GM12878 (cell line): ENCODE measurements at regions not wholly inside any gene's neighbourhood (a gene's known extent, or its start where the extent isn't known, plus 50 kb on each side); places are given as distances from the start of the nearest gene placed in this dataset.

Source experiments
- ATAC-seq: fragments of 200-7000 bp; cut with Tn5 transposase; 3 replicates; pipeline ENCODE4 v1.9.1; 2020; ENCODE audit warnings: mild to moderate bottlenecking, moderate library complexity
- BruUV-seq: library from RNA; stranded (reverse); fragments of 400-500 nt; replicated peaks from 2 replicates; lab custom pipeline; 2021; lab: Mats Ljungman, UMichigan
- CTCF ChIA-PET: fragments of 300-600 bp; sonication (Branson Sonifier 250); formaldehyde crosslinking; extraction: SDS; loops from one replicate; lab custom pipeline; 2021; ENCODE audit warnings: inconsistent platforms; lab: Yijun Ruan, JAX
- POLR2A ChIA-PET: fragments of 350-600 bp; formaldehyde crosslinking; extraction: SDS; loops from one replicate; lab custom pipeline; 2021; ENCODE audit warnings: inconsistent platforms; lab: Charles Lee
- RAD21 ChIA-PET: fragments of 300-600 bp; sonication (Branson Sonifier 250); formaldehyde crosslinking; loops from one replicate; lab custom pipeline; 2023; ENCODE audit warnings: antibody characterized with exemption; ENCODE audit not compliant: unreplicated experiment; lab: Charles Lee
- SMC1A ChIA-PET: fragments of 300-600 bp; sonication (Branson Sonifier 250); formaldehyde crosslinking; loops from one replicate; lab custom pipeline; 2023; ENCODE audit not compliant: unreplicated experiment, uncharacterized antibody; lab: Charles Lee
- DNase-seq: peaks from one replicate; pipeline ENCODE4 v3.0.0-alpha.2; 2011; ENCODE audit warnings: low read depth, low spot score
- FAIRE-seq: peaks from 3 replicates; lab custom pipeline; 2011; peaks lifted over from hg19 to GRCh38; lab: Jason Lieb, UNC
- H2AFZ ChIP-seq: 2 replicates; pipeline ENCODE4 v1.6.0; 2011; ENCODE audit warnings: low read depth, low read length, control low read depth; ENCODE audit not compliant: control insufficient read depth
- H3K27ac ChIP-seq: 2 replicates; pipeline ENCODE4 v1.5.1; 2011; ENCODE audit warnings: control low read depth; ENCODE audit not compliant: control insufficient read depth, insufficient read depth
- H3K27me3 ChIP-seq, 2 experiments: replicated peaks in 1 of 2; 2 replicates each; pipeline versions ENCODE4 v1.6.0 to v1.6.1; 2011; ENCODE audit warnings: low read length in 1 of 2; ENCODE audit not compliant: control insufficient read depth in 2 of 2, insufficient read depth in 2 of 2
- H3K36me3 ChIP-seq, 2 experiments: 2 replicates each; pipeline ENCODE4 v1.5.1; 2011; ENCODE audit warnings: low read length in 1 of 2; ENCODE audit not compliant: control insufficient read depth in 2 of 2, insufficient read depth in 2 of 2
- H3K4me1 ChIP-seq: 2 replicates; pipeline ENCODE4 v1.6.1; 2011; ENCODE audit warnings: mild to moderate bottlenecking, low read length, moderate library complexity, mixed read lengths; ENCODE audit not compliant: control insufficient read depth, insufficient read depth
- H3K4me2 ChIP-seq: 2 replicates; pipeline ENCODE4 v1.6.0; 2011; ENCODE audit warnings: control low read depth; ENCODE audit not compliant: control insufficient read depth, insufficient read depth
- H3K4me3 ChIP-seq: fragments of 200-600 bp; sonication (generic); 2 replicates; pipeline ENCODE4 v1.5.1; 2016
- H3K79me2 ChIP-seq: 2 replicates; pipeline ENCODE4 v1.6.0; 2011; ENCODE audit warnings: low read length; ENCODE audit not compliant: control insufficient read depth, insufficient read depth
- H3K9ac ChIP-seq: 2 replicates; pipeline ENCODE4 v1.8.0; 2011; ENCODE audit warnings: low read length, control low read depth, mixed read lengths; ENCODE audit not compliant: control insufficient read depth, insufficient read depth
- H3K9me3 ChIP-seq: replicated peaks from 3 replicates; pipeline ENCODE4 v1.5.1; 2011; ENCODE audit warnings: mild to moderate bottlenecking, low read length; ENCODE audit not compliant: control insufficient read depth, insufficient read depth
- H4K20me1 ChIP-seq: 2 replicates; pipeline ENCODE4 v1.6.0; 2011; ENCODE audit not compliant: control insufficient read depth, insufficient read depth
- BHLHE40 ChIP-seq, 2 experiments: fragments of 450-650 bp in 1 of 2; IDR thresholded peaks; 2 replicates each; pipeline ENCODE4 v1.6.1; 2011 to 2017; ENCODE audit warnings: low read depth in 2 of 2, borderline replicate concordance in 1 of 2, improper control_type of control experiment in 1 of 2, low read length in 1 of 2, mild to moderate bottlenecking in 1 of 2
- DPF2 ChIP-seq: fragments of 450-650 bp; IDR thresholded peaks from 2 replicates; pipeline ENCODE4 v1.6.1; 2017; ENCODE audit warnings: mild to moderate bottlenecking
- FOXK2 ChIP-seq: fragments of 450-650 bp; IDR thresholded peaks from 2 replicates; pipeline ENCODE4 v1.6.1; 2017; ENCODE audit warnings: mild to moderate bottlenecking, moderate library complexity
- NFYA ChIP-seq: IDR thresholded peaks from 2 replicates; pipeline ENCODE4 v1.6.1; 2011; ENCODE audit warnings: low read depth, mild to moderate bottlenecking, low read length, improper control_type of control experiment, borderline replicate concordance
- NRF1 ChIP-seq: conservative IDR thresholded peaks from 2 replicates; pipeline ENCODE4 v1.6.1; 2011; ENCODE audit warnings: mild to moderate bottlenecking, low read depth, low read length, improper control_type of control experiment
- RAD51 ChIP-seq: fragments of 450-650 bp; IDR thresholded peaks from 2 replicates; pipeline ENCODE4 v1.6.1; 2016; ENCODE audit warnings: moderate library complexity, mild to moderate bottlenecking, inconsistent platforms
- RUNX3 ChIP-seq: IDR thresholded peaks from 2 replicates; pipeline ENCODE4 v1.6.1; 2012; ENCODE audit warnings: low read length, inconsistent platforms
- TBL1XR1 ChIP-seq: IDR thresholded peaks from 2 replicates; pipeline ENCODE4 v1.6.1; 2012; ENCODE audit warnings: low read depth, low read length, improper control_type of control experiment
- WGBS: methylation state at CpG from one replicate; pipeline ENCODE4 v1.1.6; 2016; ENCODE audit warnings: low lambda C conversion rate; ENCODE audit not compliant: insufficient replicate concordance, insufficient coverage; ENCODE audit errors: missing lambda C conversion rate; 5-methylcytosine and 5-hydroxymethylcytosine counted together
- in situ Hi-C: fragments of 300-500 bp; cut with MboI; formaldehyde crosslinking; loops from 9 replicates; pipeline ENCODE4 v1.14.3; 2018; ENCODE audit warnings: mixed read lengths
- intact Hi-C: fragments of 100-400 bp; cut with micrococcal nuclease; formaldehyde crosslinking; loops from one replicate; pipeline ENCODE4 v1.14.2; 2022; ENCODE audit not compliant: unreplicated experiment
- TF ChIP-seq, protein P1 (sequence below): fragments of 450-650 bp; IDR thresholded peaks from 2 replicates; pipeline ENCODE4 v1.6.1; 2017; ENCODE audit warnings: mild to moderate bottlenecking, moderate library complexity
- TF ChIP-seq, protein P2 (sequence below): fragments of 450-650 bp; formaldehyde crosslinking; IDR thresholded peaks from 2 replicates; pipeline ENCODE4 v1.4.0; 2020; ENCODE audit warnings: mild to moderate bottlenecking, moderate library complexity
- TF ChIP-seq, protein P3 (sequence below): IDR thresholded peaks from 2 replicates; pipeline ENCODE4 v1.6.1; 2011; ENCODE audit warnings: low read depth, mild to moderate bottlenecking, low read length, moderate library complexity, borderline replicate concordance; ENCODE audit errors: extremely low read depth
- TF ChIP-seq, protein P4 (sequence below): fragments of 450-650 bp; conservative IDR thresholded peaks from 2 replicates; pipeline ENCODE4 v1.6.1; 2017; ENCODE audit warnings: mild to moderate bottlenecking, moderate library complexity

DNA sequence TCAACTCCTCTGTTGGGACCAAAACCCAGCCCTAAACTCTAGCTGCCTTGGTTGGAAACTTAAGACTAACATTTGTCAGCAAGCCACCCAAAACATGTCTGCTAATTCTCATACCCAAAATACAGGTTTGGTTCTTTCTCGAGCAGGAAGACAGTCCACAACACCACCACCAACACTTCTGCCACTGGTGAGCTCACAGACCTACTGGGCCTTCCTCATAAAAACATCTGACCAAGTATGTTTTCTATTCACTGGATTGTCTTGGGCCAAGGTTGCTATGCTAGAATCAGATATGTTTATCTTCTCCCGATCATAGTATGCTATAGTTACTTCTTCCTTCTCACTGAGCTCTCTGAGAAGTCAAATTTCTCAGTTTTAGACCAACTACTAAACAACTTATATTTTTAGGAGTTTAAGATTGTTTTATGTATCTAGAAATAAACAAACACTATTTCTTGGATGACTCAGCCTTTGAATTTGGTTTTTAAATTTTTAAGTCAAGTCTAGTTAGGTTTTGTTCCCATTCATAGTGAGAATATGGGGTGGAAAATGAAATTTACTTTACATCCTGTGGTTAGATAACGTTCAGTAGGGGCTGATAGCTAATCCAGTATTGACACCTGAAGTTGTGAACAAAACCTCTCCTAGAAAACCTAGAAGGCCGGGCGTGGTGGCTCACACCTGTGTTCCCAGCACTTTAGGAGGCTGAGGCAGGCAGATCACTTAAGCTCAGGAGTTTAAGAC lies 360.5 kb downstream of the RSL24D1 start (continued):
- TF ChIP-seq, protein P1, sequence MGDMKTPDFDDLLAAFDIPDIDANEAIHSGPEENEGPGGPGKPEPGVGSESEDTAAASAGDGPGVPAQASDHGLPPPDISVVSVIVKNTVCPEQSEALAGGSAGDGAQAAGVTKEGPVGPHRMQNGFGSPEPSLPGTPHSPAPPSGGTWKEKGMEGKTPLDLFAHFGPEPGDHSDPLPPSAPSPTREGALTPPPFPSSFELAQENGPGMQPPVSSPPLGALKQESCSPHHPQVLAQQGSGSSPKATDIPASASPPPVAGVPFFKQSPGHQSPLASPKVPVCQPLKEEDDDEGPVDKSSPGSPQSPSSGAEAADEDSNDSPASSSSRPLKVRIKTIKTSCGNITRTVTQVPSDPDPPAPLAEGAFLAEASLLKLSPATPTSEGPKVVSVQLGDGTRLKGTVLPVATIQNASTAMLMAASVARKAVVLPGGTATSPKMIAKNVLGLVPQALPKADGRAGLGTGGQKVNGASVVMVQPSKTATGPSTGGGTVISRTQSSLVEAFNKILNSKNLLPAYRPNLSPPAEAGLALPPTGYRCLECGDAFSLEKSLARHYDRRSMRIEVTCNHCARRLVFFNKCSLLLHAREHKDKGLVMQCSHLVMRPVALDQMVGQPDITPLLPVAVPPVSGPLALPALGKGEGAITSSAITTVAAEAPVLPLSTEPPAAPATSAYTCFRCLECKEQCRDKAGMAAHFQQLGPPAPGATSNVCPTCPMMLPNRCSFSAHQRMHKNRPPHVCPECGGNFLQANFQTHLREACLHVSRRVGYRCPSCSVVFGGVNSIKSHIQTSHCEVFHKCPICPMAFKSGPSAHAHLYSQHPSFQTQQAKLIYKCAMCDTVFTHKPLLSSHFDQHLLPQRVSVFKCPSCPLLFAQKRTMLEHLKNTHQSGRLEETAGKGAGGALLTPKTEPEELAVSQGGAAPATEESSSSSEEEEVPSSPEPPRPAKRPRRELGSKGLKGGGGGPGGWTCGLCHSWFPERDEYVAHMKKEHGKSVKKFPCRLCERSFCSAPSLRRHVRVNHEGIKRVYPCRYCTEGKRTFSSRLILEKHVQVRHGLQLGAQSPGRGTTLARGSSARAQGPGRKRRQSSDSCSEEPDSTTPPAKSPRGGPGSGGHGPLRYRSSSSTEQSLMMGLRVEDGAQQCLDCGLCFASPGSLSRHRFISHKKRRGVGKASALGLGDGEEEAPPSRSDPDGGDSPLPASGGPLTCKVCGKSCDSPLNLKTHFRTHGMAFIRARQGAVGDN = no peak
- peak; percentile 14; the same call in 1 of the 2 replicates for TF ChIP-seq TBL1XR1

DNA sequence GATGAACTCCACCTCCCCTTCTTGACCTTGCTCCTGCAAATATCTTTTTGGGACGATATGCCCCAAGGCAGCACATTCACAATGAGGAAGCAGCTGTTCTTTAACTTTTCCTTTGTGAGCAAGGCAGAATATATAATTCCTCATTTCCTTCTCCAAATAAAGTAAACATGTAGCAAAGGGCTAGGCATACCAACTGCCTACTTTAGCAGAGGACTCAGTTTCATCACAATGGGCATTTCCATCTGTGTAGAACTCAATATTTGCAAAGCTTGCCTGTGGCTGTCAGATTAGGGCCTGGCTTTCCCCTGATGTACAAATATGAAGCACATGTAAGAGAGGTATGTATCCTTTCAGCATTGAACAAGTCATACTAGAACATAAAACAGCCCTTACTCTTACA lies 366.9 kb downstream of the RSL24D1 start:
- DNase-seq (no peak), FAIRE-seq (no peak), ATAC-seq (no peak)
- Histone ChIP-seq H2AFZ (no peak overlapping the region), H3K27ac (no peak overlapping the region), H3K36me3 (no peaks in the 10 kb centered on the region), H3K9me3 (no peaks in the 10 kb centered on the region; the same call in 2 of the 3 replicates), H3K27me3 (no peaks in the 10 kb centered on the region), H4K20me1 (no peaks in the 10 kb centered on the region), H3K4me2 (no peak overlapping the region), H3K79me2 (no peaks in the 10 kb centered on the region), H3K4me3 (no peak overlapping the region), H3K4me1 (no peaks in the 10 kb centered on the region), H3K9ac (no peak overlapping the region)
- CTCF ChIA-PET = no interaction called here
- in situ Hi-C loops (no loop called here), intact Hi-C loops (no loop called here)
- SMC1A ChIA-PET = no interaction called here
- no TSS peak for BruUV-seq
- RAD21 ChIA-PET = no interaction called here
- WGBS = 0% methylated on average over 1 of the region's 1 CpG
- POLR2A ChIA-PET = no interaction called here
- no peak for TF ChIP-seq FOXK2
- no peak for TF ChIP-seq NRF1
- TF ChIP-seq RAD51 = no peak
- TF ChIP-seq, protein P2, sequence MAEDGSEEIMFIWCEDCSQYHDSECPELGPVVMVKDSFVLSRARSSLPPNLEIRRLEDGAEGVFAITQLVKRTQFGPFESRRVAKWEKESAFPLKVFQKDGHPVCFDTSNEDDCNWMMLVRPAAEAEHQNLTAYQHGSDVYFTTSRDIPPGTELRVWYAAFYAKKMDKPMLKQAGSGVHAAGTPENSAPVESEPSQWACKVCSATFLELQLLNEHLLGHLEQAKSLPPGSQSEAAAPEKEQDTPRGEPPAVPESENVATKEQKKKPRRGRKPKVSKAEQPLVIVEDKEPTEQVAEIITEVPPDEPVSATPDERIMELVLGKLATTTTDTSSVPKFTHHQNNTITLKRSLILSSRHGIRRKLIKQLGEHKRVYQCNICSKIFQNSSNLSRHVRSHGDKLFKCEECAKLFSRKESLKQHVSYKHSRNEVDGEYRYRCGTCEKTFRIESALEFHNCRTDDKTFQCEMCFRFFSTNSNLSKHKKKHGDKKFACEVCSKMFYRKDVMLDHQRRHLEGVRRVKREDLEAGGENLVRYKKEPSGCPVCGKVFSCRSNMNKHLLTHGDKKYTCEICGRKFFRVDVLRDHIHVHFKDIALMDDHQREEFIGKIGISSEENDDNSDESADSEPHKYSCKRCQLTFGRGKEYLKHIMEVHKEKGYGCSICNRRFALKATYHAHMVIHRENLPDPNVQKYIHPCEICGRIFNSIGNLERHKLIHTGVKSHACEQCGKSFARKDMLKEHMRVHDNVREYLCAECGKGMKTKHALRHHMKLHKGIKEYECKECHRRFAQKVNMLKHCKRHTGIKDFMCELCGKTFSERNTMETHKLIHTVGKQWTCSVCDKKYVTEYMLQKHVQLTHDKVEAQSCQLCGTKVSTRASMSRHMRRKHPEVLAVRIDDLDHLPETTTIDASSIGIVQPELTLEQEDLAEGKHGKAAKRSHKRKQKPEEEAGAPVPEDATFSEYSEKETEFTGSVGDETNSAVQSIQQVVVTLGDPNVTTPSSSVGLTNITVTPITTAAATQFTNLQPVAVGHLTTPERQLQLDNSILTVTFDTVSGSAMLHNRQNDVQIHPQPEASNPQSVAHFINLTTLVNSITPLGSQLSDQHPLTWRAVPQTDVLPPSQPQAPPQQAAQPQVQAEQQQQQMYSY (CRISPR knock-in tag) = no peak
- TF ChIP-seq RUNX3 = no peak
- TF ChIP-seq NFYA = no peak
- no peak for TF ChIP-seq DPF2
- TF ChIP-seq, protein P3, sequence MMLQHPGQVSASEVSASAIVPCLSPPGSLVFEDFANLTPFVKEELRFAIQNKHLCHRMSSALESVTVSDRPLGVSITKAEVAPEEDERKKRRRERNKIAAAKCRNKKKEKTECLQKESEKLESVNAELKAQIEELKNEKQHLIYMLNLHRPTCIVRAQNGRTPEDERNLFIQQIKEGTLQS = no peak
- TF ChIP-seq, protein P4, sequence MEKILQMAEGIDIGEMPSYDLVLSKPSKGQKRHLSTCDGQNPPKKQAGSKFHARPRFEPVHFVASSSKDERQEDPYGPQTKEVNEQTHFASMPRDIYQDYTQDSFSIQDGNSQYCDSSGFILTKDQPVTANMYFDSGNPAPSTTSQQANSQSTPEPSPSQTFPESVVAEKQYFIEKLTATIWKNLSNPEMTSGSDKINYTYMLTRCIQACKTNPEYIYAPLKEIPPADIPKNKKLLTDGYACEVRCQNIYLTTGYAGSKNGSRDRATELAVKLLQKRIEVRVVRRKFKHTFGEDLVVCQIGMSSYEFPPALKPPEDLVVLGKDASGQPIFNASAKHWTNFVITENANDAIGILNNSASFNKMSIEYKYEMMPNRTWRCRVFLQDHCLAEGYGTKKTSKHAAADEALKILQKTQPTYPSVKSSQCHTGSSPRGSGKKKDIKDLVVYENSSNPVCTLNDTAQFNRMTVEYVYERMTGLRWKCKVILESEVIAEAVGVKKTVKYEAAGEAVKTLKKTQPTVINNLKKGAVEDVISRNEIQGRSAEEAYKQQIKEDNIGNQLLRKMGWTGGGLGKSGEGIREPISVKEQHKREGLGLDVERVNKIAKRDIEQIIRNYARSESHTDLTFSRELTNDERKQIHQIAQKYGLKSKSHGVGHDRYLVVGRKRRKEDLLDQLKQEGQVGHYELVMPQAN = no peak
- no peak for TF ChIP-seq BHLHE40 (IDR thresholded peaks at IDR 0.05; ENCODE audit: borderline replicate concordance in 1 of 2, low read depth in 2 of 2, low read length in 1 of 2)
